Smooth muscle cell of the brain vasculature (primary cell): ENCODE measurements at regions not wholly inside any gene's neighbourhood (a gene's known extent, or its start where the extent isn't known, plus 50 kb on each side); places are given as distances from the start of the nearest gene placed in this dataset.
"Not testable (repeated sequence)": the region's sequence is repeated elsewhere in the genome, so short reads cannot be mapped to it uniquely, and the experiment has no call there.

ENCODE experiments used
- DNase-seq: peaks from one replicate; pipeline ENCODE4 v3.0.0-alpha.2; 2012; ENCODE audit warnings: low read depth, low spot score

- DNase-seq, result no peak
Measured at GRCh38 chr6:149127212-149127611, 190.3 kb upstream of the TAB2 start.

GRCh38 chr6:149128489-149129145 is 188.9 kb upstream of the TAB2 start:
- DNase-seq, result no peak

GRCh38 chr6:149129371-149130077 is 188.0 kb upstream of the TAB2 start:
- DNase-seq, result no peak

DNA sequence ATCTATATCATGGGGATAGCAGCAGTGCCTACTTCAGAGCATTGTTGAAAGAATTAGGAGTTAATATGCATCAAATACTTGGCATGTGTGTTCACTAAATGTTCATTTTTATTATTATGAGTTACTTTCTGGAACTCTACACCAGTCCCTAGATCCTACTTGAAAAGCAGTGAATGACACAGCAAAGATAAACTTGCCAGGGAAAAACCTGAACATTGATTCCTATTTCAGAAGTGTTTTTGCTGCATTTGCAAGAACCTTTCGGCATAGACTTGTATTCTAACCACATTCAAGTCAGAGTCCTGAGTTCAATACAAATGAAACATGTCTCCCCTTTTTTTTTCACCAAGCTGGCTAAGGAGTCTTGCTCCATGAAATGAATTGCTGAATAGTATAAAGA is 187.4 kb upstream of the TAB2 start:
- DNase-seq, result no peak

- no peak for DNase-seq
Measured at GRCh38 chr6:149130508-149130907, 187.0 kb upstream of the TAB2 start.

DNA sequence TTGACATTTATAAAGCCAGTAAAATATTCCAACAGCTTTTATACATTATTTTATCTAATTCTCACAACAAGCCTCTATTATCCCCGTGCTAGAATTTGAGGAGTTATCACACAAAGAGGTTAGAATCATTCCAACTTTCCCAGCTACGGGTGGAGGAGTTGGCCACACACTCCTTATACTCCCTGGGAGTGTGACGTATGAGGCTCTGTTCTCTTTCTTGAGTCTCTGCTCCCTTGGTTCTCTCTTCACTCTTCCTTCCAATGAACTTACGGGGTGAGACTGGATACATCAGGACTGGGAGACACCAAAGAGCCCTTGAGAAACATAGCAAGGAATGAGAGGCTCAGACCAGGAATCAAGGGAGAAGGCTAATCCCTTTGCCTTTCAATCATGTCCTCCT is 185.6 kb upstream of the TAB2 start:
- no peak for DNase-seq

DNA sequence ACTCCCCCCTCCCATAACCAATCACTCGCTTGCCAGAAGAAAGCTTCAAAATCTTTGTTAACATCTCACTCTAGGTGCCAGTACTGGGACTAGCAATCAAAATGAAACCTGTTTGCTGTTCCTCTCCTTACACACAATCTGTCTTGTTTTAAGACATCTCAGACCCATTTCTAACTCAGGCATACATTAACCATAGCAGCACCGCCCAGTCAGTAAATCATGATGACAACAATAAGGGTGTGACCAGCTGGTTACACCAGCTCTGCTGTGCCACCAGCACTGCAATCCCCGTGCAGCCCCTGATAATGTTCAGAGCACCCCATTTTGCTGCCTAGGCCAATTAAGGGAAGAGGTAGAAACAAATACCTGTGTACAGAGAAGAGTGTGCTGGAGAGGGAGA is 185.2 kb upstream of the TAB2 start:
- DNase-seq, result no peak

DNA sequence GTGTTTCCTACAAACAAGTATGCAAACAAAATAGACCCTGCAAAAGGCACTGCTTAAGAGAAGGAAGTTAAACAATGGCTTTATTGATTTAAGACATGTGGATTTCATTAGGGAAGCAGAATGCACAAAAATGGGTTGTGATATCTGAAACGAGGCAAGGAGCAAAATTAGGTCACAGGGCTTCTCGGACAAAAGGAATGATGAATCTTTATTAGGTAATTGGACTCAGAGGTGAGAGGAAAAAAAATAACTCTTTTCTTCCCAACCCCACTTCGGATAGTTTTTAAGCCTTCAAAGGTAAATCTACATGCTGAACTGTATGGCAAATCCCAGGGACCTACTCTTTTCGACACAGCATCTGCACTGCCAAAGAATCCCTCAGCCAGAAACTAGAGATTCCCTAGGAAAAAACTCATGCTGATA is 183.0 kb upstream of the TAB2 start:
- peak; percentile 56 for DNase-seq

GRCh38 chr6:149135809-149136208 is 181.7 kb upstream of the TAB2 start:
- DNase-seq, result no peak

- no peak for DNase-seq
Measured at GRCh38 chr6:149136273-149136912, 181.1 kb upstream of the TAB2 start.

DNA sequence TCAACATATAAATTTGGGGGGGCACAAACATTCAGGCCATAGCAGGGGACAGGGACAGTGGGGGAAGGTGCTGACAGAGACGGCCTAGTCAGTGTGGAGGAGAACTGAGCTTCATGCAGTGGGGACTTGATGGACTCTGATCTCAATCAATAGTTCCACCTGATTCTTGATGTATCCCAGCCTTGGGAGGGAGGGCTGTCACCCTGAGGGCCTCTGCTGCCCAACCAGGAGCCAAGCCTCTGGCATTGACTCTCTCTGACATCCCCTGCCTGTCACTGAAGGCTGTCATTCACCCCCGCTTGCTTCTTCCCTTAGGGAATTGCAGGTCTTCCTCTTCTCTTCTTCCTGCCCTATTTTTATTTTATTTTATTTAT is 180.6 kb upstream of the TAB2 start:
- DNase-seq, result no peak

- no peak for DNase-seq
Measured at GRCh38 chr6:149137594-149137993, 179.9 kb upstream of the TAB2 start.

DNA sequence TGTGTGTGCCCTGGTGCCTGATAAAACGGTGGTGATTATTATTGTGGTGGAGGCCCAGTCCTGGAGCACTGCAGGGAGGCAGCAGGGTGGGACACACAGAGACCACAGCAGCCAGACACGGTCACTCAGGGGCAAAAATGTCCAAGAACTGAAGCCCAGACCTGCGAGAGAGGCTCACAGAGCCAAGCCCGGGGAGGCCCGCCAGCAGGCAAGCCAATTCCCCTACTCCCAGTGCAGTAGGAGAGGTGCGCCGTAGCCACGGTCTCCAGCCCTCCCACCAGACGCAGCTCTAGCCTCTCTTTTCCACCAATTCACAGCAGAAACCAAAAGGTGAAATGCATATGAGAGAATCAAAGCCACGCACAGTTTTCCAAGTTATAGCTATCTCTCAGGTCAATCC is 179.4 kb upstream of the TAB2 start:
- no peak for DNase-seq

DNA sequence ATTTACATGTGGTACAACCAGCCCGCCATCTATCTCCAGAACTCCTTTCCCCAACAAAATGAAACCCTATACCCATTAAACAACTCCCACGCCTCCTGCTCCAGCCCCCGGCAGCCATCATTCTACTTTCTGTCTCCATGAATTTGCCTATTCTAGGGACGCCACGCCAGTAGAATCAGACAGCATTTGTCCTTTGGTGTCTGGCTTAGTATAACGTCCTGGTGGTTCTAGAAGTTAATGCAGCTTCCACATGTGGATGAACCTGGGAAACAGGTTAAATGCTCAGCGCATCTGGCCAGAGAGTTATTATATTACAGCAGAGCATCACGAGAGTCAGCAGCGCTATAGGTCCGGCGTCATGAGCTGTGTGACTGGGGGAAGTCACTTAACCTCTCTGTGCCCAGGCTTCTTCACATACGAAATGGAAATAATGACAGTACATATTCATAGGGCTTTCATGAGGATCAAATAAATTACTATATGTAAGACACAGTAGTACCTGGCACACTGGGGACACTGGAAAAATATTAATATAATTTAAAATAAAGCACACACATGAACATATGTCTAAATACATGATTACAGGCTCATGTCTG is 178.7 kb upstream of the TAB2 start:
- no peak for DNase-seq

DNA sequence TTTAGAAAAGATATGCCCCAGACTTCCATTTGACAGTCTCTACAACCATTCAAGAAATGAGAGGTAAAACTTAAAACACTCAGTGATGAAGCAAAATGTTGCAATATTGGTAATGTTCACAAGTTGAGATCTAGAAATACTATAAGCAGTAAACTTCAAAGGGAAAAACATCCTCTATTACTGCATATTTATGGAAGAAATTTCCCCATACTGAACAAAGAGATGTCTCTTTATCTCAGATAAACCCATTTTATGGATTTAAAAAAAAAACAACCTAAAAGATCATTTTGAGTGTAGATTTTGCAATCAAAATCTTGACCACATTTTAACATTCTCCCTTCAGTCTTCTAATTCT is 177.8 kb upstream of the TAB2 start:
- DNase-seq, result no peak

DNA sequence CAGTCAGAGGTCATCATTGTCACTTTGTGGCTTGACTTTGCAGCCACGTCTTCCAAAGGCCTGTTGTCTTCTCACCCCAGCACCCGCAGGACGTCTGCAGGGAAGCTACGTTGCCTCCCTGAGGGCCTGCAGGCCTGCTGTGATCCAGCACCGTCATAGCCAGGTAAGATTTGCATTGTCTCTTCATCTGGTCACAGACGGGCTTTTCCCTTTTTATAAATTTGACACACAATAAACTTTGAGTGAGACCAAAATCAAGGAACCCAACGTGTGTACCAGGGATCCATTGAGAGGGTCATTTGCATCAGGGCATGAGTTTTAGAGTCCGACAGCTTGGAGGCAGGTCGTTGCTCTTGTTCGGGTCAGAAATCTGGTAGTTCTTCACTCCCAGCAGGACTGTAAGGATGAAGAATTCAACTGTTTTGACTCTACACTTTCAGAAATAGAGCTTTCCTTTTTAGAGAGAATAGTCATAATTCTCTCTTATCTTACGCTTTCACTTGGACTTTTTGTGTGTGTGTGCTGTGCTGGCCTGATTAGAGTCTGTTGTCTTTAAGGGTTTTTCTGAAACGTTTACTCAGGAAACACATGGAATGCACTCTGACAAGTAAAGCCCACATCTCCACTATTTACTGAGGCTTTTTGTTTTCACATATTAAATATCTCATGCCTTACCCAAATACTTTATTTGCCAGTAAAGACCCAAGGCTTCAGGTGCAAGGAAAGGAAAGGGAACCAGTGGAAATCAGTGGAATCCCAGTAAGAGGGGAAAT is 177.2 kb upstream of the TAB2 start:
- no peak for DNase-seq

DNA sequence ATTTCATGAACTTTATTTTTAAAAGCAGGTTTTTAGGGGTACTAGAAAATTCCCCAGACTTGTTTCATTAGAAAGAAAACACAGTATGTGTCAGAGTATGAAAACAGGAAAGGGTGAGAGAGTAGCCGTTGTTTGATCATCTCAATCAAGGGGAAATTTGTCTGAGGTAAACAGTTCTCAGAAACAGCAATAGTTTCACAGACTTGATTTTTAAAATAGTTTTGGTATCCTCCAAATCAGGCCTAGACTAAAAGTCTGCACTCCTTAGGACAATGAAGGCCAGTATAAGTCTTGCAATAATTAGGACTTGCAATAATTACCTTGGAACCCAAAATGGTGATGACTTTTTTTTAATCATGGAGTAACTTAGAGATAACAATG is 176.6 kb upstream of the TAB2 start:
- no peak for DNase-seq

DNA sequence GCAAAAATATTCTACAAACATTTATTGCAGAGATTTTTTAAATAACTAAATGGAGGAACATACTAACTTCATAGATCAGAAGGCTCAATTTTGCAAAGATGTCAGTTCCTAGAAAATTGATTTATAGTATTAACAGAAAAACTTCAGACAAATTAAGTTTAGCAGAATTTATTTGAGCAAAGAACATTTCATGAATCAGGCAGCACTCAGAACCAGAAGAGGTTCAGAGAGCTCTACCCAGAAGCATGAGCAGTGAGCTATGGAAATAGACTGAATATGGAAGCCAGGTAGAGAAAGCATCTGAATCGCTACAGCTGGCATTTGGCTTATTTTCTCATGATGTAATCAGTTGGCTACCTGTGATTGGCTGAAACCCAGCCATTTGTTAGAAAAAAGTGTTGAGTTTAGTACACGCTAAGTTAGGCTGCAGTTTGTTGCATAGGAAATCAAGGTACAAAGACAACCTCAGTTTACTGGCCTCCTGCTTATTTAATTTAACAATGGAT is 174.5 kb upstream of the TAB2 start:
- DNase-seq, result no peak

- DNase-seq, result not testable (repeated sequence)
Measured at GRCh38 chr6:149145800-149146199, 171.7 kb upstream of the TAB2 start.

DNA sequence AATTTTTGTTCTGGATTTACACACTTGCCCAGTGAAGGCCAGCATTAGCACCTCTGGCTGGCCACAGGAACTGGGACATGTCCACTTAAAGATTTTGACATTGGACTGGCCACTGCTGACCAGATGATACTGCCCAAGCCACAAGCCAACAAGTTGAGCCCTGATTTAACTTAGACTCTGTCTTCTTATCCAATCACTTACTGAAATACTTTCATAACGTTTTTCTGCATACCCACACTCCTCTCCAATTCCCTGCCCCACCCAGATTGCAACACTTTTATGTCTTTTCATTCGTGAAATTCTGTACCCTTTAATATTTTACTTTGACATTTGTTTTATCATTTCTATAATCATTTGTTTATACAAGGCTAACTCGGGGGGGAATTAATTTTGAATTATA is 170.3 kb upstream of the TAB2 start:
- DNase-seq, result no peak

GRCh38 chr6:149147938-149148718 is 169.4 kb upstream of the TAB2 start:
- DNase-seq, result no peak
